Glutamatergic neuron (in vitro differentiated cells): ENCODE measurements at regions not wholly inside any gene's neighbourhood (a gene's known extent, or its start where the extent isn't known, plus 50 kb on each side); places are given as distances from the start of the nearest gene placed in this dataset.
A peak's percentile ranks its signal among the peaks of the same experiment; 100 is the strongest.

ENCODE experiments used
- DNase-seq: peaks from one replicate; pipeline ENCODE4 v3.0.0; 2022
- H3K27ac Mint-ChIP-seq: one replicate; pipeline ENCODE4 v1.8.0; 2020; ENCODE audit warnings: mild to moderate bottlenecking, mixed read lengths, inconsistent platforms; ENCODE audit not compliant: unreplicated experiment
- H3K27me3 Mint-ChIP-seq: one replicate; pipeline ENCODE4 v1.8.0; 2020; ENCODE audit warnings: mild to moderate bottlenecking, moderate library complexity, mixed read lengths, inconsistent platforms; ENCODE audit not compliant: unreplicated experiment
- H3K36me3 Mint-ChIP-seq: one replicate; pipeline ENCODE4 v1.8.0; 2020; ENCODE audit warnings: mild to moderate bottlenecking, mixed read lengths, inconsistent platforms; ENCODE audit not compliant: unreplicated experiment
- H3K4me1 Mint-ChIP-seq: one replicate; pipeline ENCODE4 v1.8.0; 2020; ENCODE audit warnings: mild to moderate bottlenecking, low read depth, mixed read lengths, inconsistent platforms; ENCODE audit not compliant: unreplicated experiment
- H3K4me3 Mint-ChIP-seq: one replicate; pipeline ENCODE4 v1.8.0; 2020; ENCODE audit warnings: mild to moderate bottlenecking, mixed read lengths, inconsistent platforms; ENCODE audit not compliant: unreplicated experiment
- H3K9me3 Mint-ChIP-seq: one replicate; pipeline ENCODE4 v1.8.0; 2020; ENCODE audit warnings: mild to moderate bottlenecking, moderate library complexity, mixed read lengths, inconsistent platforms; ENCODE audit not compliant: unreplicated experiment
- CTCF ChIP-seq: fragments of 200-600 bp; sonication (generic); IDR thresholded peaks from one replicate; pipeline ENCODE4 v1.5.0; 2021; ENCODE audit not compliant: partially characterized antibody, unreplicated experiment

- no peaks in the 10 kb centered on the region for H3K27me3 Mint-ChIP-seq
- H3K27ac Mint-ChIP-seq: no peak overlapping the region
- peaks cover 22% of the 10 kb centered on the region for H3K4me1 Mint-ChIP-seq
- no peaks in the 10 kb centered on the region for H3K9me3 Mint-ChIP-seq
- H3K36me3 Mint-ChIP-seq: no peaks in the 10 kb centered on the region
- no peak for DNase-seq
- no peak for TF ChIP-seq CTCF
- H3K4me3 Mint-ChIP-seq: no peak overlapping the region
Measured at GRCh38 chr7:16207321-16207720, 214.0 kb downstream of the CRPPA start.

- Mint-ChIP-seq H3K36me3 (no peaks in the 10 kb centered on the region), H3K27me3 (no peaks in the 10 kb centered on the region), H3K4me3 (no peak overlapping the region), H3K9me3 (peaks cover 2% of the 10 kb centered on the region), H3K27ac (peak overlapping the region; percentile 69), H3K4me1 (peaks cover 22% of the 10 kb centered on the region)
- DNase-seq: no peak
- no peak for TF ChIP-seq CTCF
Measured at GRCh38 chr7:16205466-16205865, 215.9 kb downstream of the CRPPA start.

GRCh38 chr7:16204953-16205352 lies 216.4 kb downstream of the CRPPA start:
- peaks cover 2% of the 10 kb centered on the region for H3K9me3 Mint-ChIP-seq
- no peak for DNase-seq
- H3K4me1 Mint-ChIP-seq: peaks cover 22% of the 10 kb centered on the region
- H3K4me3 Mint-ChIP-seq: no peak overlapping the region
- H3K27ac Mint-ChIP-seq: peak overlapping the region; percentile 69
- H3K27me3 Mint-ChIP-seq: no peaks in the 10 kb centered on the region
- no peak for TF ChIP-seq CTCF
- H3K36me3 Mint-ChIP-seq: no peaks in the 10 kb centered on the region

- no peak for TF ChIP-seq CTCF
- Mint-ChIP-seq H3K9me3 (peaks cover 4% of the 10 kb centered on the region), H3K36me3 (no peaks in the 10 kb centered on the region), H3K27ac (no peak overlapping the region), H3K27me3 (no peaks in the 10 kb centered on the region), H3K4me1 (peaks cover 27% of the 10 kb centered on the region), H3K4me3 (no peak overlapping the region)
- no peak for DNase-seq
Measured at GRCh38 chr7:16203065-16203464, 218.3 kb downstream of the CRPPA start.

- Mint-ChIP-seq H3K27me3 (no peaks in the 10 kb centered on the region), H3K4me3 (no peak overlapping the region), H3K9me3 (peaks cover 4% of the 10 kb centered on the region), H3K4me1 (peaks cover 24% of the 10 kb centered on the region), H3K36me3 (no peaks in the 10 kb centered on the region), H3K27ac (peak overlapping the region; percentile 53)
- no peak for TF ChIP-seq CTCF
- DNase-seq: no peak
Measured at GRCh38 chr7:16202303-16202702, 219.0 kb downstream of the CRPPA start.
